Endothelial cell (in vitro differentiated cells): ENCODE measurements at regions not wholly inside any gene's neighbourhood (a gene's known extent, or its start where the extent isn't known, plus 50 kb on each side); places are given as distances from the start of the nearest gene placed in this dataset.

ENCODE experiments used
- DNase-seq: peaks from one replicate; pipeline ENCODE4 v3.0.0; 2021; ENCODE audit warnings: low spot score
- H3K27ac Mint-ChIP-seq: one replicate; pipeline ENCODE4 v1.8.0; 2021; ENCODE audit warnings: mixed read lengths, inconsistent platforms; ENCODE audit not compliant: unreplicated experiment
- H3K27me3 Mint-ChIP-seq: one replicate; pipeline ENCODE4 v1.8.0; 2021; ENCODE audit warnings: mild to moderate bottlenecking, moderate library complexity, mixed read lengths, inconsistent platforms; ENCODE audit not compliant: unreplicated experiment
- H3K36me3 Mint-ChIP-seq: one replicate; pipeline ENCODE4 v1.8.0; 2021; ENCODE audit warnings: mild to moderate bottlenecking, low read depth, mixed read lengths, inconsistent platforms; ENCODE audit not compliant: unreplicated experiment
- H3K4me1 Mint-ChIP-seq: one replicate; pipeline ENCODE4 v1.8.0; 2021; ENCODE audit warnings: mild to moderate bottlenecking, mixed read lengths, inconsistent platforms; ENCODE audit not compliant: unreplicated experiment
- H3K4me3 Mint-ChIP-seq: one replicate; pipeline ENCODE4 v1.8.0; 2021; ENCODE audit warnings: mild to moderate bottlenecking, mixed read lengths, inconsistent platforms; ENCODE audit not compliant: unreplicated experiment
- H3K9me3 Mint-ChIP-seq: one replicate; pipeline ENCODE4 v1.8.0; 2021; ENCODE audit warnings: mixed read lengths, inconsistent platforms; ENCODE audit not compliant: unreplicated experiment
- CTCF ChIP-seq: fragments of 200-600 bp; sonication (generic); IDR thresholded peaks from one replicate; pipeline ENCODE4 v1.5.0; 2021; ENCODE audit warnings: antibody characterized with exemption; ENCODE audit not compliant: unreplicated experiment

GRCh38 chr13:106042996-106043581, 492.4 kb downstream of the EFNB2 start:
- Mint-ChIP-seq H3K4me3 (no peak overlapping the region), H3K27ac (no peak overlapping the region), H3K4me1 (no peaks in the 10 kb centered on the region), H3K27me3 (no peaks in the 10 kb centered on the region), H3K9me3 (no peaks in the 10 kb centered on the region), H3K36me3 (no peaks in the 10 kb centered on the region)
- TF ChIP-seq CTCF, result no peak
- DNase-seq, result no peak

- TF ChIP-seq CTCF, result no peak
- Mint-ChIP-seq H3K9me3 (no peaks in the 10 kb centered on the region), H3K36me3 (no peaks in the 10 kb centered on the region), H3K27me3 (peaks cover 1% of the 10 kb centered on the region), H3K4me1 (no peaks in the 10 kb centered on the region), H3K4me3 (no peak overlapping the region), H3K27ac (no peak overlapping the region)
- DNase-seq, result no peak
Measured at GRCh38 chr13:106041445-106041844, 494.0 kb downstream of the EFNB2 start.

- no peak for DNase-seq
- H3K36me3 Mint-ChIP-seq, result no peaks in the 10 kb centered on the region
- H3K4me1 Mint-ChIP-seq, result no peaks in the 10 kb centered on the region
- no peak for TF ChIP-seq CTCF
- H3K4me3 Mint-ChIP-seq, result no peak overlapping the region
- H3K27me3 Mint-ChIP-seq, result peaks cover 1% of the 10 kb centered on the region
- H3K27ac Mint-ChIP-seq, result no peak overlapping the region
- H3K9me3 Mint-ChIP-seq, result no peaks in the 10 kb centered on the region
Measured at GRCh38 chr13:106038752-106039151, 496.7 kb downstream of the EFNB2 start.

- no peak for TF ChIP-seq CTCF
- Mint-ChIP-seq H3K4me3 (no peak overlapping the region), H3K27ac (no peak overlapping the region), H3K4me1 (no peaks in the 10 kb centered on the region), H3K9me3 (no peaks in the 10 kb centered on the region), H3K27me3 (peaks cover 1% of the 10 kb centered on the region), H3K36me3 (no peaks in the 10 kb centered on the region)
- DNase-seq, result no peak
Measured at GRCh38 chr13:106036870-106037269, 498.6 kb downstream of the EFNB2 start.

- no peaks in the 10 kb centered on the region for H3K36me3 Mint-ChIP-seq
- H3K4me1 Mint-ChIP-seq, result no peaks in the 10 kb centered on the region
- H3K4me3 Mint-ChIP-seq, result no peak overlapping the region
- no peaks in the 10 kb centered on the region for H3K9me3 Mint-ChIP-seq
- no peak overlapping the region for H3K27ac Mint-ChIP-seq
- no peak for DNase-seq
- no peak for TF ChIP-seq CTCF
- H3K27me3 Mint-ChIP-seq, result peaks cover 1% of the 10 kb centered on the region
Measured at GRCh38 chr13:106034201-106034600, 501.3 kb downstream of the EFNB2 start.
